CD4-positive, alpha-beta memory T cell (primary cell): ENCODE measurements at regions not wholly inside any gene's neighbourhood (a gene's known extent, or its start where the extent isn't known, plus 50 kb on each side); places are given as distances from the start of the nearest gene placed in this dataset.
A peak's percentile ranks its signal among the peaks of the same experiment; 100 is the strongest.

ENCODE experiments used
- CTCF ChIA-PET: fragments of 350-600 bp; sonication (Branson Sonifier 250); formaldehyde crosslinking; loops from one replicate; lab custom pipeline; 2021; ENCODE audit warnings: inconsistent platforms; ENCODE audit not compliant: partially characterized antibody; lab: Charles Lee
- POLR2A ChIA-PET: fragments of 350-600 bp; sonication (Branson Sonifier 250); formaldehyde crosslinking; loops from one replicate; lab custom pipeline; 2021; ENCODE audit not compliant: partially characterized antibody; lab: Charles Lee
- DNase-seq, 5 donors: peaks; one replicate each; pipeline versions ENCODE4 v3.0.0 to v3.0.0-alpha.2; 2020 to 2022; ENCODE audit warnings: mixed read lengths in 1 of 5
- H3K27ac ChIP-seq: one replicate; pipeline ENCODE4 v1.7.0; 2013; ENCODE audit warnings: low read depth, low read length
- H3K27me3 ChIP-seq: 2 replicates; pipeline ENCODE4 v1.7.0; 2013; ENCODE audit warnings: mild to moderate bottlenecking, low read length, moderate library complexity; ENCODE audit not compliant: insufficient read depth
- H3K36me3 ChIP-seq: 2 replicates; pipeline ENCODE4 v1.7.0; 2013; ENCODE audit warnings: mild to moderate bottlenecking, low read length, moderate library complexity; ENCODE audit not compliant: insufficient read depth
- H3K4me1 ChIP-seq: 2 replicates; pipeline ENCODE4 v1.7.0; 2013; ENCODE audit warnings: mild to moderate bottlenecking, low read length, moderate library complexity; ENCODE audit not compliant: insufficient read depth
- H3K4me3 ChIP-seq, 2 donors: one replicate each; pipeline ENCODE4 v1.7.0; 2013; ENCODE audit warnings: low read length in 2 of 2, mild to moderate bottlenecking in 1 of 2
- H3K9me3 ChIP-seq, 2 donors: one replicate each; pipeline ENCODE4 v1.7.0; 2013; ENCODE audit warnings: low read length in 2 of 2, control low read depth in 1 of 2; ENCODE audit not compliant: control insufficient read depth in 1 of 2
- H3K27ac Mint-ChIP-seq, 7 donors: one replicate each; pipeline ENCODE4 v1.8.0; 2020 to 2021; ENCODE audit warnings: mixed read lengths in 7 of 7, mild to moderate bottlenecking in 6 of 7, inconsistent platforms in 3 of 7, moderate library complexity in 3 of 7
- H3K27me3 Mint-ChIP-seq, 2 donors: one replicate each; pipeline ENCODE4 v1.8.0; 2020 to 2021; ENCODE audit warnings: mixed read lengths in 2 of 2
- H3K36me3 Mint-ChIP-seq, 2 donors: one replicate each; pipeline ENCODE4 v1.8.0; 2020 to 2021; ENCODE audit warnings: mixed read lengths in 2 of 2, inconsistent platforms in 1 of 2, mild to moderate bottlenecking in 1 of 2
- H3K4me1 Mint-ChIP-seq, 4 donors: one replicate each; pipeline ENCODE4 v1.8.0; 2020 to 2021; ENCODE audit warnings: mixed read lengths in 4 of 4, mild to moderate bottlenecking in 1 of 4
- H3K4me3 Mint-ChIP-seq, 8 donors: one replicate each; pipeline ENCODE4 v1.8.0; 2020 to 2021; ENCODE audit warnings: mixed read lengths in 8 of 8, mild to moderate bottlenecking in 7 of 8, moderate library complexity in 6 of 8, inconsistent platforms in 3 of 8
- H3K9me3 Mint-ChIP-seq, 8 donors: one replicate each; pipeline ENCODE4 v1.8.0; 2020 to 2021; ENCODE audit warnings: mixed read lengths in 8 of 8, mild to moderate bottlenecking in 5 of 8, inconsistent platforms in 3 of 8, moderate library complexity in 1 of 8
- intact Hi-C: fragments of 100-400 bp; cut with micrococcal nuclease; formaldehyde crosslinking; loops from one replicate; pipeline ENCODE4 v1.15.1; 2023

- intact Hi-C loops = no loop called here
- H3K4me3 Mint-ChIP-seq = no peak overlapping the region
- no peaks in the 10 kb centered on the region for H3K9me3 Mint-ChIP-seq
- DNase-seq = no peak
- H3K36me3 Mint-ChIP-seq = no peaks in the 10 kb centered on the region
- H3K4me1 Mint-ChIP-seq = no peaks in the 10 kb centered on the region
- Histone ChIP-seq H3K36me3 (no peaks in the 10 kb centered on the region), H3K27ac (no peak overlapping the region), H3K9me3 (no peaks in the 10 kb centered on the region), H3K4me3 (no peak overlapping the region), H3K4me1 (no peaks in the 10 kb centered on the region), H3K27me3 (no peaks in the 10 kb centered on the region)
- CTCF ChIA-PET = no interaction called here
- POLR2A ChIA-PET = no interaction called here
- peaks cover 0 to 2% of the 10 kb centered on the region in 2 donors for H3K27me3 Mint-ChIP-seq
- H3K27ac Mint-ChIP-seq = no peak overlapping the region
These were observed 158.5 kb downstream of the FTCDNL1 start for GRCh38 chr2:199692489-199692888.

DNA sequence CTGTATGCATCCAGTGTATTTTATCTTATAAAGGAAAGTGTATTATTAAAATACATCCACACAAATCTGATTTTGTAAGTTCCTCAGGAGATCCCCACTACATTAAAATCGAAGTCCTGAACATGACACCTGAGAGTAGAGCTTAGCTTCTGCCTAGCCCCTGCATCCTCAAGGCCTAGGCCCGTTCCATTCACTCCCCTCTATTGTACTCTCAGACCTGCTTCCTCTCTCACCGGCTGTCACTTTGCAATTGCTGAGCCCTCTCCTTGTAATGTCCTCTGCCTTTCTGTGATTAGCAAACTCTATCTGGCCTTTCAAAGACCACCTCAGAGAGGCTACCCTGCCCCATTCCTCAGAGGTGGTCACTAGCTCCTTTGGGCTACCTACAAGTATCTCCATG, 160.8 kb downstream of the FTCDNL1 start:
- ChIA-PET CTCF (no interaction called here), POLR2A (no interaction called here)
- no peaks in the 10 kb centered on the region for H3K27me3 Mint-ChIP-seq
- Histone ChIP-seq H3K36me3 (no peaks in the 10 kb centered on the region), H3K27me3 (no peaks in the 10 kb centered on the region), H3K4me1 (peaks cover under 1% of the 10 kb centered on the region), H3K9me3 (no peaks in the 10 kb centered on the region), H3K4me3 (no peak overlapping the region), H3K27ac (no peak overlapping the region)
- H3K9me3 Mint-ChIP-seq = no peaks in the 10 kb centered on the region
- peaks cover 2 to 6% (median 4%) of the 10 kb centered on the region in 4 donors for H3K4me1 Mint-ChIP-seq
- no peak overlapping the region for H3K27ac Mint-ChIP-seq
- H3K36me3 Mint-ChIP-seq = no peaks in the 10 kb centered on the region
- H3K4me3 Mint-ChIP-seq = no peak overlapping the region
- intact Hi-C loops = no loop called here
- DNase-seq = no peak

GRCh38 chr2:199685669-199686068, 165.3 kb downstream of the FTCDNL1 start:
- no peaks in the 10 kb centered on the region for H3K9me3 ChIP-seq
- Mint-ChIP-seq H3K27me3 (peaks cover 3 to 4% of the 10 kb centered on the region in 2 donors), H3K27ac (no peak overlapping the region), H3K4me3 (peak overlapping the region in 2 of 8 donors; percentile 34 to 68), H3K36me3 (no peaks in the 10 kb centered on the region), H3K4me1 (peaks cover 3 to 9% (median 6%) of the 10 kb centered on the region in 4 donors), H3K9me3 (peaks cover 0 to 2% (median 0%) of the 10 kb centered on the region in 8 donors)
- CTCF ChIA-PET = no interaction called here
- no peaks in the 10 kb centered on the region for H3K27me3 ChIP-seq
- POLR2A ChIA-PET = no interaction called here
- no peak for DNase-seq
- H3K36me3 ChIP-seq = no peaks in the 10 kb centered on the region
- no peak overlapping the region for H3K4me3 ChIP-seq
- H3K27ac ChIP-seq = no peak overlapping the region
- intact Hi-C loops = no loop called here
- H3K4me1 ChIP-seq = peaks cover 6% of the 10 kb centered on the region

DNA sequence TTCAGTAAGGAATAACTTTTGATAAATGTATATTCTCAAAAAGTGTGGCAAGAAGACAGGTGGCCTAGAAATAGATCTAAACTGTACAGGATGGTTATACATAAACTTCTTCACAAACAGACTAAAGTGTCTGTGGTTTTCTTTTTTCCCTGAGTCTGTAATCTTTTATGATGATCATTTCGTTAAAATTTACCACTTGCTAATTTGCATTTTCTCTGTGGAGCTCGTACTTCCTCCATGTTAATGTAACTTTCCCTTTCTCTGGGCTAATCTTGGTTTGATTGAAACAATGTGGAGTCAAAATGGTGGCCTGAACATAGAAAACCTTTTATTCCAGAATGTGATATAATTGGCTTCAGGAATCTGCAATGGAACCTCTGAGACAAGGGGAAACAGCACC, 166.2 kb downstream of the FTCDNL1 start:
- H3K4me3 Mint-ChIP-seq = no peak overlapping the region

GRCh38 chr2:199684168-199684567, 166.8 kb downstream of the FTCDNL1 start:
- intact Hi-C loops = no loop called here
- POLR2A ChIA-PET = no interaction called here
- H3K9me3 ChIP-seq = no peaks in the 10 kb centered on the region
- no peaks in the 10 kb centered on the region for H3K27me3 ChIP-seq
- no peak overlapping the region for H3K4me3 ChIP-seq
- CTCF ChIA-PET = no interaction called here
- Mint-ChIP-seq H3K4me1 (peaks cover 3 to 9% (median 6%) of the 10 kb centered on the region in 4 donors), H3K36me3 (no peaks in the 10 kb centered on the region), H3K27me3 (peaks cover 8 to 9% of the 10 kb centered on the region in 2 donors), H3K27ac (no peak overlapping the region), H3K9me3 (peaks cover 0 to 2% (median 0%) of the 10 kb centered on the region in 8 donors), H3K4me3 (no peak overlapping the region)
- H3K27ac ChIP-seq = no peak overlapping the region
- H3K4me1 ChIP-seq = peaks cover 6% of the 10 kb centered on the region
- DNase-seq = no peak
- no peaks in the 10 kb centered on the region for H3K36me3 ChIP-seq

More for the DNA sequence above, 166.2 kb downstream of the FTCDNL1 start:
- no peak overlapping the region for H3K4me3 ChIP-seq
- Mint-ChIP-seq H3K4me1 (peaks cover 3 to 9% (median 6%) of the 10 kb centered on the region in 4 donors), H3K36me3 (no peaks in the 10 kb centered on the region), H3K9me3 (peaks cover 0 to 2% (median 0%) of the 10 kb centered on the region in 8 donors), H3K27ac (no peak overlapping the region), H3K27me3 (peaks cover 7% of the 10 kb centered on the region in 2 donors)
- H3K9me3 ChIP-seq = no peaks in the 10 kb centered on the region
- CTCF ChIA-PET = no interaction called here
- no peak overlapping the region for H3K27ac ChIP-seq
- H3K4me1 ChIP-seq = peaks cover 6% of the 10 kb centered on the region
- intact Hi-C loops = no loop called here
- DNase-seq = no peak
- POLR2A ChIA-PET = no interaction called here
- no peaks in the 10 kb centered on the region for H3K27me3 ChIP-seq
- no peaks in the 10 kb centered on the region for H3K36me3 ChIP-seq

GRCh38 chr2:199682001-199682400, 169.0 kb downstream of the FTCDNL1 start:
- no peak overlapping the region for H3K27ac ChIP-seq
- intact Hi-C loops = no loop called here
- Mint-ChIP-seq H3K4me3 (no peak overlapping the region), H3K4me1 (peaks cover 3 to 9% (median 6%) of the 10 kb centered on the region in 4 donors), H3K36me3 (no peaks in the 10 kb centered on the region), H3K27ac (no peak overlapping the region), H3K9me3 (peaks cover 0 to 2% (median 0%) of the 10 kb centered on the region in 8 donors), H3K27me3 (peaks cover 8 to 9% of the 10 kb centered on the region in 2 donors)
- no peak overlapping the region for H3K4me3 ChIP-seq
- H3K27me3 ChIP-seq = no peaks in the 10 kb centered on the region
- DNase-seq = no peak
- POLR2A ChIA-PET = no interaction called here
- CTCF ChIA-PET = no interaction called here
- H3K4me1 ChIP-seq = peaks cover 6% of the 10 kb centered on the region
- H3K36me3 ChIP-seq = no peaks in the 10 kb centered on the region
- H3K9me3 ChIP-seq = no peaks in the 10 kb centered on the region

- Mint-ChIP-seq H3K4me1 (peaks cover under 1 to 6% (median 4%) of the 10 kb centered on the region in 4 donors), H3K36me3 (no peaks in the 10 kb centered on the region), H3K27me3 (peaks cover 9% of the 10 kb centered on the region in 2 donors), H3K27ac (no peak overlapping the region), H3K9me3 (peaks cover 0 to 2% (median 0%) of the 10 kb centered on the region in 8 donors), H3K4me3 (no peak overlapping the region)
- Histone ChIP-seq H3K36me3 (no peaks in the 10 kb centered on the region), H3K9me3 (no peaks in the 10 kb centered on the region), H3K27ac (no peak overlapping the region), H3K27me3 (no peaks in the 10 kb centered on the region), H3K4me1 (peaks cover 6% of the 10 kb centered on the region), H3K4me3 (no peak overlapping the region)
- intact Hi-C loops = no loop called here
- POLR2A ChIA-PET = no interaction called here
- CTCF ChIA-PET = no interaction called here
- no peak for DNase-seq
These were observed 170.5 kb downstream of the FTCDNL1 start for GRCh38 chr2:199680482-199680881.

DNA sequence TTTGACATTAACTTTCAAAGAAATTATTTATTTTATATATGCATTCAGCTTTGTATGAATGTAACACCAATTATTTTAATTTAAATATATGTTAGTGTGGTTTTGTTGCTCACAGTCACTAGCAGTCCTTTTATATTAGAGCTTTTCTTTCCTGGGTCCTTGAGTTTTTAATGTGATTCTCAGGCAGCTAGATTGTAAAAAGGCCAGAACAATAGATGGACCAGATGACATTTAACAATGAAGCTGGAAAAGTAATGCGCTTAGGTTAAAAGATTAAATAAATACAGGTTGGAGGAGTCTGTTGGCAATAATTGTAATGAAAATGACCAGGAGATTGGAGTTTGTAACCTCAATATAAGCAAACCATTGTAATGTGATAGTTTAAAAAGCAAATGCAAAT, 171.1 kb downstream of the FTCDNL1 start:
- POLR2A ChIA-PET = no interaction called here
- no peak overlapping the region for H3K4me3 Mint-ChIP-seq

More for the DNA sequence above, 171.1 kb downstream of the FTCDNL1 start:
- no peak overlapping the region for H3K27ac Mint-ChIP-seq
- H3K4me1 ChIP-seq = peaks cover 2% of the 10 kb centered on the region
- no peaks in the 10 kb centered on the region for H3K27me3 ChIP-seq
- H3K9me3 ChIP-seq = no peaks in the 10 kb centered on the region
- no peaks in the 10 kb centered on the region for H3K36me3 ChIP-seq
- no peak overlapping the region for H3K27ac ChIP-seq
- H3K36me3 Mint-ChIP-seq = no peaks in the 10 kb centered on the region
- H3K4me1 Mint-ChIP-seq = peaks cover 0 to under 1% (median under 1%) of the 10 kb centered on the region in 4 donors
- no peak for DNase-seq
- intact Hi-C loops = no loop called here
- H3K4me3 ChIP-seq = no peak overlapping the region
- peaks cover 0 to 2% (median 0%) of the 10 kb centered on the region in 8 donors for H3K9me3 Mint-ChIP-seq
- H3K27me3 Mint-ChIP-seq = peaks cover 9 to 10% of the 10 kb centered on the region in 2 donors
- CTCF ChIA-PET = no interaction called here
